Skeletal muscle satellite cell (primary cell): ENCODE measurements at regions not wholly inside any gene's neighbourhood (a gene's known extent, or its start where the extent isn't known, plus 50 kb on each side); places are given as distances from the start of the nearest gene placed in this dataset.

Source experiments
- H3K27me3 ChIP-seq: 2 replicates; pipeline ENCODE4 v1.7.0; 2013; ENCODE audit warnings: low read length; ENCODE audit not compliant: control insufficient read depth, insufficient read depth
- H3K36me3 ChIP-seq: 2 replicates; pipeline ENCODE4 v1.7.0; 2013; ENCODE audit warnings: mild to moderate bottlenecking, control low read depth, low read length; ENCODE audit not compliant: insufficient read depth
- H3K4me1 ChIP-seq: 2 replicates; pipeline ENCODE4 v1.7.0; 2013; ENCODE audit warnings: low read length; ENCODE audit not compliant: control insufficient read depth, insufficient read depth
- H3K4me2 ChIP-seq: 2 replicates; pipeline ENCODE4 v1.7.0; 2013; ENCODE audit warnings: mild to moderate bottlenecking, low read length
- H3K4me3 ChIP-seq: 2 replicates; pipeline ENCODE4 v1.7.0; 2013; ENCODE audit warnings: low read length
- H3K9ac ChIP-seq: 2 replicates; pipeline ENCODE4 v1.7.0; 2013; ENCODE audit warnings: mild to moderate bottlenecking, low read depth, low read length, moderate library complexity
- H3K9me3 ChIP-seq: replicated peaks from 2 replicates; pipeline ENCODE4 v1.7.0; 2013; ENCODE audit warnings: mild to moderate bottlenecking, control low read depth, low read length

DNA sequence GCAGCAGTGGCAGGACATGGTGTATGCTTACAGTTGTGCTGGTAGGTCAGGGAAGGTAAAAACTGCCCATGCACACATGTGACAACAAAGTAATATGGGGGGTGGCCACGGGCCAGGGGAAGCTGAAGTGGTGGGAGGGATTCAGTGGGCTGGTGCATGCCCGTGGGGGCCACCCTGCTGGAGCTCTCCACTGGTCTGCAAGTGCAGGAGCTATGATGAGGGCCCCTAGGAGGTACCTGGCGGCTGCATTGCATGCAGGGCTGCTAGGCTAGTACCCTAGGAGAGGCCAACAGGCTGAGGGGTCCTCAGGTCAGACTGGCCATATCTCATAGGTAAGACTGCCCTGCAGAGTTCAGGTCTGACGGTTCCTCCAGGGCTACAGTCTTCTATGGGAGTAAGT lies 265.9 kb downstream of the NUP35 start:
- H3K4me1 ChIP-seq: no peaks in the 10 kb centered on the region
- no peak overlapping the region for H3K9ac ChIP-seq
- H3K27me3 ChIP-seq: no peaks in the 10 kb centered on the region
- H3K4me3 ChIP-seq: no peak overlapping the region
- H3K9me3 ChIP-seq: no peaks in the 10 kb centered on the region
- no peak overlapping the region for H3K4me2 ChIP-seq
- no peaks in the 10 kb centered on the region for H3K36me3 ChIP-seq

DNA sequence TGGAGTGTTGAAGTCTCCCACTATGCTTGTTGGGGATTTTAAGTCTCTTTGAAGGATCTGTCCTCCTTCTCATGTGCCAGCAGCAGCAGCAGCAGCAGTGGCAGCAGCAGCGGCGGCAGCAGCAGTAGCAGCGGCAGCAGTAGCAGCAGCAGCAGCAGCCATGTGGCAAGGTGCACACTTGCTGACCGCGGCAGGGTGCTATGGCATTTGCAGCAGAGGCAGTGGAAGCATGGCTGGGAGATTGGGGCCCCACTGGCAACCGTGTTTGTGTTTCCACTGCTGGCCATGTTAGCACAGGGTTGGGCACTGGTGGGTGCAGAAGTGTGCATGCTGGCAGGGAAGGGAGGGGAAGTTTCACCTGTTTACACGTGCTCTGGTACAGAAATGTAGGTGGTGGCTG lies 280.1 kb downstream of the NUP35 start:
- H3K9ac ChIP-seq: no peak overlapping the region
- no peaks in the 10 kb centered on the region for H3K27me3 ChIP-seq
- no peak overlapping the region for H3K4me3 ChIP-seq
- no peaks in the 10 kb centered on the region for H3K9me3 ChIP-seq
- no peak overlapping the region for H3K4me2 ChIP-seq
- H3K36me3 ChIP-seq: no peaks in the 10 kb centered on the region
- H3K4me1 ChIP-seq: peaks cover 5% of the 10 kb centered on the region

DNA sequence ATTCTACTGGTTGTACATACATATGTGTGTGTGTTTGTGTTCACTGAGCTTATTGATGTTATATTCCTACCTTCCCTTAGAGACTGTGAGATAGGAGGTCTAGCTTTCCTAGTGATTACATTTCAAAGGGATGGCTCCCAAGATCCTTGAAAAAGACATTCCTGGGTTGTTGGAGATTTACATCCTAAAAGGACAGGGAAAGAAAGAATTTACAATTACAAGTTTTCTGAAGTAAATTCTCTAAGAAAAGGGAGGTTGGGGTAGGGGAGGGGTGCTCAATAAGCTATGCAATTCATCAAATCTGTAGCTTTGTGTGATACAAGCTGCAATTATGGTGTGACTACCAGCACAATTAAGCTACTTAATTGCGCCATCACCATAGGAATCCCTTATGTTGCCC lies 284.3 kb downstream of the NUP35 start:
- peaks cover 5% of the 10 kb centered on the region for H3K4me1 ChIP-seq
- H3K9ac ChIP-seq: no peak overlapping the region
- no peak overlapping the region for H3K4me2 ChIP-seq
- H3K4me3 ChIP-seq: no peak overlapping the region
- no peaks in the 10 kb centered on the region for H3K27me3 ChIP-seq
- no peaks in the 10 kb centered on the region for H3K9me3 ChIP-seq
- H3K36me3 ChIP-seq: no peaks in the 10 kb centered on the region

DNA sequence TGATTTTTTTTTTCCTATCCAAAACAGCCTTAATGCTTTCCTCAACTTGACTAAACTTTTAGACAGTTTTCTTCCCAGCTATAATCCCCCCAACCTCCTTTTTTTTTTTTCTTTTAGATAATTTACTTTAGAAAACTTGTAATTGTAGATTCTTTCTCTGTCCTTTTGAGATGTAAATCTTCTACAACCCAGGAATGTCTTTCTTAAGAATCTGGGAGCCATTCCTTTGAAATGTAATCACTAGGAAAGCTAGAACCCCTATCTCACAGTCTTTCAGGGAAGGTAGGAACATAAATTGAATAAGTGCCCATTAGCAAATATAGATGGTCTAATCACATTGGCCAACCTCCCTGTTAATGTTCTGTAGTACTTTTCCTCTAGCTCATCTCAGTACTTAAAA lies 285.4 kb downstream of the NUP35 start:
- no peaks in the 10 kb centered on the region for H3K36me3 ChIP-seq
- H3K4me2 ChIP-seq: no peak overlapping the region
- H3K4me1 ChIP-seq: peaks cover 5% of the 10 kb centered on the region
- H3K4me3 ChIP-seq: no peak overlapping the region
- no peaks in the 10 kb centered on the region for H3K27me3 ChIP-seq
- no peak overlapping the region for H3K9ac ChIP-seq
- H3K9me3 ChIP-seq: no peaks in the 10 kb centered on the region

DNA sequence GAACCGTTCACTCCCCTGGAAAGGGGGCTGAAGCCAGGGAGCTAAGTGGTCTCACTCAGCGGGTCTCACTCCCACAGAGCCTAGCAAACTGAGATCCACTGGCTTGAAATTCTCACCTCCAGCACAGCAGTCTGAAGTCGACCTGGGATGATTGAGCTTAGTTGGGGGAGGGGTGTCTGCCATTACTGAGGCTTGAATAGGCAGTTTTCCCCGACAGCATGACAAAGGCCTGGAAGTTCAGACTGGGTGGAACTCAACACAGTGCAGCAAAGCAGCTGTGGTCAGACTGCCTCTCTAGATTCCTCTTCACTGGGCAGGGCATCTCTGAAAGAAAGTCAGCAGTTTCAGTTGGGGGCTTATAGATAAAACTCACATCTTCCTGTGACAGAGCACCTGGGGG lies 292.5 kb downstream of the NUP35 start:
- no peaks in the 10 kb centered on the region for H3K27me3 ChIP-seq
- H3K9ac ChIP-seq: no peak overlapping the region
- no peaks in the 10 kb centered on the region for H3K9me3 ChIP-seq
- H3K36me3 ChIP-seq: no peaks in the 10 kb centered on the region
- no peaks in the 10 kb centered on the region for H3K4me1 ChIP-seq
- no peak overlapping the region for H3K4me3 ChIP-seq
- H3K4me2 ChIP-seq: no peak overlapping the region

DNA sequence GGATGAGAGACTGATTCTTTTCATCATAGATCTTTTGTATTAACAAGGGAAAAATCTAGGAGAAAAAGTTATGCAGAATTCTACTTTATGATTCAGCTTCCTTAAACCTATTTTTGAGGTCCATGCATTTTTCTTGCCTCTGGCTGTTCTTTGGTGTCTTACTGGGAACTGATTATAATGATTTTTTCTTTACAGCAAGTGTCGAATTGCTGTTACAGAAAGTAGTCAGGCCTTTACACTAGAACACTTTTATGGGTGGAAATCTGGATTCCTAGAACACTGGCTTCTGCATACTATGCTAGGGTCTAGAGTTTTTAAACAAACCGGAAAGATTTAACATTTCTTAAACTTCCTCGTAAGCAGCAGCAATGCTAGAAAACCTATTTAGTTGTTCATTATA lies 302.6 kb downstream of the NUP35 start:
- Histone ChIP-seq H3K9ac (no peak overlapping the region), H3K36me3 (no peaks in the 10 kb centered on the region), H3K4me2 (no peak overlapping the region), H3K4me1 (no peaks in the 10 kb centered on the region), H3K27me3 (no peaks in the 10 kb centered on the region), H3K9me3 (no peaks in the 10 kb centered on the region), H3K4me3 (no peak overlapping the region)

DNA sequence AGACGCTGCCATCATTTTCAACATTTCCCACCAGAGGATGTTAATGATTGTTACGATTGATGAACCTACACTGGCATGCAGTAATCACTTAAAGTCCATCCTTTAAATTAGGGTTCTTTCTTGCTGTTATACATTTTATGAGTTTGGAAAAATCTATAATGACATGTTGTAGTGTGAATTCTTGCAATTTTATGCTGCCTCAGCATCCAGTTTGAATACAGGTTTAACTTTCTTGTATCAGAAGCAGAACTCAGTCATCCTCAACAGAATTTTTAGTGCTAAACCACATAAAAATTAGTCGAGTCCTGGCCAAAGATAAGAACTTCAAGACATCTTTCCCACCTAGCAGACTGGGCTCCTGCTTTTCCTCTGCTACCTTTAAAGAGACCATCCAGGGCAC lies 303.3 kb downstream of the NUP35 start:
- Histone ChIP-seq H3K27me3 (no peaks in the 10 kb centered on the region), H3K4me2 (no peak overlapping the region), H3K9ac (no peak overlapping the region), H3K4me3 (no peak overlapping the region), H3K4me1 (no peaks in the 10 kb centered on the region), H3K36me3 (no peaks in the 10 kb centered on the region), H3K9me3 (no peaks in the 10 kb centered on the region)

DNA sequence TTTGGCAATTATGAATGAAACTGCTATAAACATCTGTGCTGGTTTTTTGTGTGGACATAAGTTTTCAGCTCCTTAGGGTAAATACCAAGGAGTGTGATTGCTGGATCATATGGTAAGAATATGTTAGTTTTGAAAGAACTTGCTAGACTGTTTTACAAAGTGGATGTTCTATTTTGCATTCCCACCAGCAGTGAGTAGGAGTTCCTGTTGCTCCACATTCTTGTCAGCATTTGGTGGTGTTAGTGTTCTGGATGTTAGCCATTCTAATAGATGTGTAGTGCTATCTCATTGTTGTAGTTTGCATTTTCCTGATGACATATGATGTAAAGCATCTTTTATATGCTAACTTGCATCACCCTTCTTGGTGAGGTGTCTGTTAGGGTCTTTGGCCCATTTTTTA lies 304.6 kb downstream of the NUP35 start:
- Histone ChIP-seq H3K9ac (no peak overlapping the region), H3K4me2 (no peak overlapping the region), H3K4me1 (no peaks in the 10 kb centered on the region), H3K4me3 (no peak overlapping the region), H3K9me3 (no peaks in the 10 kb centered on the region), H3K27me3 (no peaks in the 10 kb centered on the region), H3K36me3 (no peaks in the 10 kb centered on the region)

DNA sequence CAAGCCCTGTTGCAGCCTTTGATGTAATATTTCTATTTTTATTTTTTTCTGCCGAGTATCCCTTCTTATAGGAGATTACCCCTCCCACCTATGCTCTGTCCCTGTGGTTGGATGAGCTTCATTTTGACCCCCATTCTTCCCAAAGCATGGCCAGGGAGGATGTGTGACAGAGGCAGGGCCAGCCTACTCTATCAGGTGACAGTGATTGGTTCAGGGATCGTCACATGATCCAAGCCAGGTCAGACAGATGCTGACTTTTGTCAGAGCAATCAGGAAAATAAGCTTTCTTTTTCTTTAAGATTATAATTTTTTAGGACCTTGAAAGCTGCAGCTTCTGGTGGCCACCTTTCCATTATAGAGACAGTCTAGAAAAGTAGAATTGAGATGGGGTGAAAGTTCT lies 314.3 kb downstream of the NUP35 start:
- Histone ChIP-seq H3K9ac (no peak overlapping the region), H3K9me3 (no peaks in the 10 kb centered on the region), H3K36me3 (no peaks in the 10 kb centered on the region), H3K4me2 (no peak overlapping the region), H3K4me3 (no peak overlapping the region), H3K4me1 (no peaks in the 10 kb centered on the region), H3K27me3 (no peaks in the 10 kb centered on the region)

DNA sequence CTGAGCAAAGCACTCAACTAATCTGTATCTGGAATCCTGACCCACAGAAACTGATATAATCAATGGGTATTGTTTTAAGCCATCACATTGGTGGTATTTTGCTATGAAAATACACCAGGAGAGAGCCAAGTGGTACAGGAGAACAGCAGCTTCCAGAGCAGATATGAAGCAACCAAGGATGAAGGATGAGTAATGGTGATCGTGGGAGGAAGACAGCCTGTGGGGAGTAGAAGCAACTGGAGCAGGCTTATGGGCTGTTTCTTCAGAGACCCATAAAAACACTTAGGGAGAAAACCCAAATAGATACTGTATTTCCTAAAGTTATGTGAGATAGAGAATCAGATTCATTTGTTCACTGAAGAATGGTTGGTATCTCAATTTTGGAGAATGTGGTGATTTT lies 330.8 kb downstream of the NUP35 start:
- Histone ChIP-seq H3K9me3 (no peaks in the 10 kb centered on the region), H3K27me3 (no peaks in the 10 kb centered on the region), H3K4me2 (no peak overlapping the region), H3K4me1 (no peaks in the 10 kb centered on the region), H3K4me3 (no peak overlapping the region), H3K36me3 (no peaks in the 10 kb centered on the region), H3K9ac (no peak overlapping the region)

DNA sequence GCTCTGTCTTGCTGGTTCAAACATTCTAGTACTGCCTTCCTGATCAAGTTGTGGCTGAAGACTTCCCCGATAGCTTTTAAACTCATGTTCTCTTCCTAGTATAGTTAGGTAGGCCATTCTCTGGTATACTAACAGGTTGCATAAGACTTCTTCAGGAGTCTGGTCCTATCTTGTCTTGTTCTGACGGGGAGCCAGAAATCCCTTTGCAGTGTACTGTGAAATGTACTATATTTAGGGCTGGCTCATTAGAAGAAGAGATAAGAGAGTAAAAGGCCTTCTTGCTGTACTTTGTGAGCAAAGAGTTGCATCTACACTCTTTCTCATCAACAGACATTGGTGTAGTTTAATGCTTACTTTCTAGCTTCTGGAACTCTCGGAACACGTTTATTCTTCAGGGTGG lies 331.9 kb downstream of the NUP35 start:
- Histone ChIP-seq H3K4me3 (no peak overlapping the region), H3K9ac (no peak overlapping the region), H3K4me2 (no peak overlapping the region), H3K36me3 (no peaks in the 10 kb centered on the region), H3K4me1 (no peaks in the 10 kb centered on the region), H3K27me3 (no peaks in the 10 kb centered on the region), H3K9me3 (no peaks in the 10 kb centered on the region)

DNA sequence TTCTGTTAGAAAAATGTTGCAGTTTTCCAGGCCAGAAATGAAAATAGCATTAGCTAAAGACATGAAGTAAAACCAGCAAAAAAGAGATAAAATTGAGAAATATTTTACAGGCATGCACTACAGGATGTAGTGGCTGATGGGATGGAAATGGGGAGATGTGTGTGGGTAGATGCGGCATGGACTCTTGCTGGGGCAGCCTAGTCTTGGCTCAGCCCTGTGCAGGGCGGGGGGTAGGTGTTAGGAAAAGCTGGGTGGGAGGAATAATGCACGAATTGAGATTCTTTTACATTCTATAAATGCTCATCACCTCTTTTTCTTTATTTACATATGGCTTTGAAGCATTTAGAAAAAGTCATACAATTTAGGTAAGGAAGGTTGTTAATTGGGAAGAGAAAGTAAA lies 334.2 kb downstream of the NUP35 start:
- no peaks in the 10 kb centered on the region for H3K36me3 ChIP-seq
- no peak overlapping the region for H3K4me3 ChIP-seq
- no peak overlapping the region for H3K4me2 ChIP-seq
- H3K27me3 ChIP-seq: no peaks in the 10 kb centered on the region
- H3K9ac ChIP-seq: no peak overlapping the region
- no peaks in the 10 kb centered on the region for H3K4me1 ChIP-seq
- H3K9me3 ChIP-seq: no peaks in the 10 kb centered on the region

DNA sequence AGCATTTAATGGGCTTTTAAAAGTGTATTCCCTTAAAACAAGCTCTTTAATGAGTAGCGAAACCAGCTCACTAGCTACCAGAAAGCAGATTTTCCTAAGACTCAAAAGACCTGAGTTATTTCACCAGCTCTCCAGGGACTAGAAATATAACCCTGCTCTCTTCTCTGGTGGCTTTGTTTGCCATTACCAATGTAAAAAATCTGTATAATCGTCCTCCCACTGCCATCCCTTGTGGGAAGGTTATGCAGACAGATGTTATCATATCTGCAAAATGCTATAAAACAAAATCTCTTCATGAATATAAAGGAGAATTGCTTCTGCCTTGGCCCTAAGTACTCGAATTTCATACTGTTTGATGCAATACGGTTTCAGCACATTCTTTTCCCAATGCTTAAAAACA lies 335.2 kb downstream of the NUP35 start:
- Histone ChIP-seq H3K9me3 (no peaks in the 10 kb centered on the region), H3K9ac (no peak overlapping the region), H3K27me3 (no peaks in the 10 kb centered on the region), H3K36me3 (no peaks in the 10 kb centered on the region), H3K4me1 (no peaks in the 10 kb centered on the region), H3K4me3 (no peak overlapping the region), H3K4me2 (no peak overlapping the region)
